Activated CD4-positive, alpha-beta T cell treated with anti-CD3 and anti-CD28 coated beads, Interleukin-2, amount 10 ng/mL, durations not matched to agents 7 days and 5 days (primary cell): ENCODE measurements at regions not wholly inside any gene's neighbourhood (a gene's known extent, or its start where the extent isn't known, plus 50 kb on each side); places are given as distances from the start of the nearest gene placed in this dataset.

ENCODE experiments used
- CTCF ChIA-PET: fragments of 350-600 bp; sonication (Branson Sonifier 250); formaldehyde crosslinking; loops from one replicate; lab custom pipeline; 2021; ENCODE audit warnings: antibody characterized with exemption; lab: Charles Lee
- POLR2A ChIA-PET: fragments of 350-600 bp; sonication (Branson Sonifier 250); formaldehyde crosslinking; loops from one replicate; lab custom pipeline; 2021; ENCODE audit warnings: antibody characterized with exemption; lab: Charles Lee
- DNase-seq: peaks from one replicate; pipeline ENCODE4 v3.0.0-alpha.2; 2020
- H3K27ac Mint-ChIP-seq: one replicate; pipeline ENCODE4 v1.8.0; 2021; ENCODE audit warnings: mild to moderate bottlenecking, moderate library complexity, mixed read lengths
- H3K27me3 Mint-ChIP-seq: one replicate; pipeline ENCODE4 v1.8.0; 2021; ENCODE audit warnings: mixed read lengths
- H3K36me3 Mint-ChIP-seq: one replicate; pipeline ENCODE4 v1.8.0; 2021; ENCODE audit warnings: low read depth, mixed read lengths
- H3K4me1 Mint-ChIP-seq: one replicate; pipeline ENCODE4 v1.8.0; 2021; ENCODE audit warnings: mixed read lengths
- H3K4me3 Mint-ChIP-seq: one replicate; pipeline ENCODE4 v1.8.0; 2021; ENCODE audit warnings: mild to moderate bottlenecking, moderate library complexity, mixed read lengths
- H3K9me3 Mint-ChIP-seq: one replicate; pipeline ENCODE4 v1.8.0; 2021; ENCODE audit warnings: mixed read lengths

GRCh38 chr16:86209202-86209601 is 301.1 kb upstream of the FOXF1 start:
- Mint-ChIP-seq H3K27ac (no peak overlapping the region), H3K4me3 (no peak overlapping the region), H3K27me3 (no peaks in the 10 kb centered on the region), H3K4me1 (peaks cover 8% of the 10 kb centered on the region), H3K36me3 (no peaks in the 10 kb centered on the region), H3K9me3 (peaks cover 15% of the 10 kb centered on the region)
- CTCF ChIA-PET: no interaction called here
- POLR2A ChIA-PET: no interaction called here
- no peak for DNase-seq

DNA sequence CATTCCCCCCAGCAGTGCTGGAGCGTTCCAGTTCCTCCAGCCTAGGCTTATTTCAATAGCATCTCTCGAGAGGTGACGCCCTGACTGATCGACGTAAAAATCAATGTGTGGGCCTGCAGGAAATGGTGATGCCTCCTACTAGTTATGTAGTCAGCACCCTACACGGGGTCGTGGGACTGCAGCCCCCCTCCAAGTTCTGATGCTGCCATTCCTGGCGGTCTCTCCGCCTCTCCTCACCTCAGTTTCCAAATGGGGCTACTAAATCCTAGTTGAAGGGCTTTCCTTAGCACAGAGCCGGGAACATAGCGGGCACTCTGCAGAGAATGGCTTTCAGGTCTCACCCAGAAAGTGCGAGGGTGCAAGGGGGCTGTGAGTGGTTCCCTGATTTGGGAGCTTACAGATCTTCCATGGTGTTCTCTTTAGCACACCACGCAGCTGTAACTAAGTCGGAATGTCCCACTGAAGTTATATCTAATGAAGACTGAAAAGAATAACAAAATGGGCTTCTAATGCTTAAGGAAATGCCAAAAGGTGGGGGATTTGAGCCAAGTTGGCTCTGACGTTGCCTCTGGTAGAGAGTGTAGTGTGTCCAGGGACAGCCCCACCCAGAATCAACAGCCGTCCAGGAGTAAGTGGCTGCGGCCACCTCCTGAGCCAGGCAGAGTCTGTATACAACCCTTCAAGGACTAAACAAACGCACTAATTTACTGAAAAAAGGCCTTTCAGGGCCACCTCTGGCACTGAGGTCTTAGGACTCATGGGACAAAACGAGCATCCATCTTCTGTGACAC is 299.7 kb upstream of the FOXF1 start:
- POLR2A ChIA-PET: no interaction called here
- Mint-ChIP-seq H3K27me3 (no peaks in the 10 kb centered on the region), H3K4me1 (peaks cover 8% of the 10 kb centered on the region), H3K27ac (no peak overlapping the region), H3K36me3 (no peaks in the 10 kb centered on the region), H3K4me3 (no peak overlapping the region), H3K9me3 (peaks cover 15% of the 10 kb centered on the region)
- DNase-seq: no peak
- CTCF ChIA-PET: no interaction called here

DNA sequence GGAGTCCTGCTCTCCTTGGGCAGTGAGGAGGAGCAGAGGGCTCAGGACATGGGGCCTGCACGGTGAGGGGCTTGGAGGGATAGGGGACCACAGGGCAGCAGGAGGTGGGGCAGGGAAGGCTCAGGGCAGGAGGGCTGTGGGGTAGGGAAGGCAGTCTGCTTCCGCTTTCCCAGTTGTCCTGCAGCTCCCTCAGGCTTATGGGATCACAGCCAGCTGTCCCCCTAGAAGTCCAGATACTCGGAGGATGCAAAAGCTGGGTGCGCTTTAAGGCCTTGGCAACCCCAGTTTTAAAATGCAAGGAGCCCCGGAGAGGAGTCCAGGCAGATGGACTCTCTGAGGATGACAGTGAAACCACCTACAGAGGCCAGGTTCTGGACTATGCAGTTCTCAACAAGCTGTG is 299.1 kb upstream of the FOXF1 start:
- Mint-ChIP-seq H3K4me3 (no peak overlapping the region), H3K4me1 (peaks cover 8% of the 10 kb centered on the region), H3K27ac (no peak overlapping the region), H3K36me3 (no peaks in the 10 kb centered on the region), H3K9me3 (peaks cover 15% of the 10 kb centered on the region), H3K27me3 (no peaks in the 10 kb centered on the region)
- CTCF ChIA-PET: no interaction called here
- POLR2A ChIA-PET: no interaction called here
- no peak for DNase-seq

GRCh38 chr16:86211800-86212199 is 298.5 kb upstream of the FOXF1 start:
- peaks cover 8% of the 10 kb centered on the region for H3K4me1 Mint-ChIP-seq
- H3K36me3 Mint-ChIP-seq: no peaks in the 10 kb centered on the region
- ChIA-PET POLR2A (no interaction called here), CTCF (no interaction called here)
- H3K27me3 Mint-ChIP-seq: no peaks in the 10 kb centered on the region
- peaks cover 15% of the 10 kb centered on the region for H3K9me3 Mint-ChIP-seq
- H3K4me3 Mint-ChIP-seq: no peak overlapping the region
- no peak for DNase-seq
- no peak overlapping the region for H3K27ac Mint-ChIP-seq

DNA sequence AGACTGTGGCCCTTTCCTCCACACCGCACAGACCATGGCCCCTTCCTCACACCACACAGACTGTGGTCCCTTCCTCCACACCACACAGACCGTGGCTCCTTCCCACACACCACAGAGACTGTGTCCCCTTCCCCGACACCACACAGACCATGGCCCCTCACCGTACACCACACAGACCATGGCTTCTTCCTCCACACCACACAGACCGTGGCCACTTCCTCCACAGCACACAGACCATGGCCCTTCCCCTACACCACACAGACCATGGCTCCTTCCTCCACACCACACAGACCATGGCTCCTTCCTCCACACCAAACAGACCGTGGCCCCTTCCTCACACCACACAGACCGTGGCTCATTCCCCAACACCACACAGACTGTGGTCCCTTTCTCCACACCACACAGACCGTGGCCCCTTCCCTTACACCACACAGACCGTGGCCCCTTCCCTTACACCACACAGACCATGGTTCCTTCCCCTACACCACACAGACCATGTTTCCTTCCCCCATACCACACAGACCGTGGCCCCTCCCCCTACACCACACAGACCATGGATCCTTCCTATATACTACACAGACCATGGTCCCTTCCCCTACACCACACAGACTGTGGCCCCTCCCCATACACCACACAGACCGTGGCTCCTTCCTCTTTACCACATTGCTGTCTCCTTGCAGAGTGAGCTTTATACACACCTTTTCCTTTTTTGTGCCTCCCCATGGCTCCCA is 297.5 kb upstream of the FOXF1 start:
- no peak overlapping the region for H3K4me3 Mint-ChIP-seq
- peaks cover 8% of the 10 kb centered on the region for H3K4me1 Mint-ChIP-seq
- no peaks in the 10 kb centered on the region for H3K36me3 Mint-ChIP-seq
- no peaks in the 10 kb centered on the region for H3K27me3 Mint-ChIP-seq
- ChIA-PET CTCF (no interaction called here), POLR2A (no interaction called here)
- peaks cover 15% of the 10 kb centered on the region for H3K9me3 Mint-ChIP-seq
- no peak overlapping the region for H3K27ac Mint-ChIP-seq
- DNase-seq: no peak

- ChIA-PET POLR2A (no interaction called here), CTCF (interaction anchor here (1.2 kb wide), 1 partner anchor 19 kb away, joined by 3 read pairs; no protein-coding TSS in a partner anchor)
- Mint-ChIP-seq H3K36me3 (no peaks in the 10 kb centered on the region), H3K9me3 (peaks cover 15% of the 10 kb centered on the region), H3K4me1 (peaks cover 8% of the 10 kb centered on the region), H3K4me3 (no peak overlapping the region), H3K27ac (no peak overlapping the region), H3K27me3 (no peaks in the 10 kb centered on the region)
- DNase-seq: no peak
These were observed 296.7 kb upstream of the FOXF1 start for GRCh38 chr16:86213437-86214205.

DNA sequence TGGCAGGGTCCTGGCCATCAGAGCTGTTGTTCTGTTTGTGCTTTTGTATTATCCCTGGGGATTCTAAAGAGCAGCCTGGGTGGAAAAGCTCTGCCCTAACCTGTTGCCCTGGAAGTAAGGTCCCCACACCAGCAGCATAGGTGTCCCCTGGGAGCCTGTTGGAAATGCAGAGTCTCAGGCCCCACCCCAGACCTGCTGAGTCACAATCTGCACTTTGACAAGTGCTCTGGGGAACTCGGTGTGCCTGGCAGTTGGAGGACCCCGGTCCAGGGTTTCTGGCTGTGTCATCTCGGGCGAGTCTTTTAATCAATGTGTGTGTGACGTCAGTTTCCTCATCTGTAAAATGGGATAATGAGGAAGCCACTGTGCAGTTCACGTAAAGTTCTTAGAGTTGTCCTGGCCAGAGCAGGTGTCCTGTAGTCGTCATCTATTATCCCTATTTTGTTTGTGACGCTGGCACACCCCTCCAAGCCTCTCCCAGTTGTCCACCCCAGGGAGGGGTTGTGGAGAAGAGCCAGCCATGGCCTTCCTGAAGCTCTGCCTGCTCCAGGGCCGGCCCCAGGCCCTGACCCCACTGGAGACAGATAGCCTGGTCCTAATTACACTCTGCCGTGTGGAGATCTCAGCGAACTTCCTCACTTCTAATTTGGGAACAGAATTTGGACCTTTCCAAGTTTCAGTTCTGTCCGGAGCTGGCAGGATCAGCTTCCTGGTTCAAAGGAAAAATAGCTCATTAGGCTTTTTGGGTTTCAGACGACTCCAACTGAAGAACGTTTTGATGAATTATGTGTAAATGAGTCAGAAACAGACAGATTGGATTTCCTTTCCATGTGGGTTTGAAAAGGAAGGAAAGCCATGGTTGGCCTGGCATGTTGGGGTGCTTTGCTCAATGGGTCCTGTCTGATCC is 295.7 kb upstream of the FOXF1 start:
- ChIA-PET POLR2A (no interaction called here), CTCF (interaction anchor here (1.2 kb wide), 1 partner anchor 18 kb away, joined by 3 read pairs; no protein-coding TSS in a partner anchor)
- H3K27me3 Mint-ChIP-seq: no peaks in the 10 kb centered on the region
- DNase-seq: no peak
- H3K36me3 Mint-ChIP-seq: no peaks in the 10 kb centered on the region
- no peak overlapping the region for H3K27ac Mint-ChIP-seq
- peaks cover 15% of the 10 kb centered on the region for H3K9me3 Mint-ChIP-seq
- peaks cover 8% of the 10 kb centered on the region for H3K4me1 Mint-ChIP-seq
- no peak overlapping the region for H3K4me3 Mint-ChIP-seq

DNA sequence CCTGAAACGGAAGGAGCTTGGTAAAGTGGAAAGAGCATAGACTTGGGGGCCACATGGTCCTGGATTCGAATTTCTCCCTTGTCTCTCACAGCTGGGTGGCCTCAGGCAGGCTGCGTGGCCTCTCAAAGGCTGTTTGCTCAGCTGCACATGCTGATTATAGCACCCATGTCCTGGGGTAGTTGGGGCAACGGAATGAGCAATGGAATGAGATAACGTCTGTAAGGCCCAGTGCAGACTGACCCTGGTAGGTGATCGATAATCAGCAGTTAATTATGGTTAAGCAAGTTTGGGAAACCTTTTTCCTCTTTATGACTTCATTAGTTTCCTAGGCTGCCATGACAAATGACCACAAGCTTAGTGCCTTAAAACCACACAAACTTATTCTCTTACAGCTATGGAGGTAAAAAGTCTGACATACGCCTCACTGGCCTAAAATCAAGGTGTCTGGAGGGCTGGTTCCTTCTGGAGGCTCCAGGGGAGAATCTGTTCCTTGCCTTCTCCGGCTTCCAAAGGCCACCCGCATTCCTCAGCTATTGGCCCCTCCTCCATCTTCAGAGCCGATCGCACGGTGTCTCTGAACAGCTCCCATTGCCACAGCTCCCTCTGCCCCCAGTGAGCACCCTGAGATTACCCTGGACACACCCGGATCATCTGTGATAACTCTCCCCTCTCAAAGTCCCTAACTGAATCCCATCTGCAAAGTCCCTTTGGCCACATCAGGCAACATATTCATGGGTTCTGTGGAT is 294.9 kb upstream of the FOXF1 start:
- CTCF ChIA-PET: no interaction called here
- POLR2A ChIA-PET: no interaction called here
- Mint-ChIP-seq H3K9me3 (peaks cover 15% of the 10 kb centered on the region), H3K36me3 (no peaks in the 10 kb centered on the region), H3K4me3 (no peak overlapping the region), H3K27ac (no peak overlapping the region), H3K27me3 (no peaks in the 10 kb centered on the region), H3K4me1 (peaks cover 8% of the 10 kb centered on the region)
- no peak for DNase-seq

- peaks cover 15% of the 10 kb centered on the region for H3K9me3 Mint-ChIP-seq
- ChIA-PET POLR2A (no interaction called here), CTCF (no interaction called here)
- H3K27ac Mint-ChIP-seq: no peak overlapping the region
- no peak for DNase-seq
- peaks cover 8% of the 10 kb centered on the region for H3K4me1 Mint-ChIP-seq
- H3K27me3 Mint-ChIP-seq: no peaks in the 10 kb centered on the region
- H3K4me3 Mint-ChIP-seq: no peak overlapping the region
- no peaks in the 10 kb centered on the region for H3K36me3 Mint-ChIP-seq
These were observed 294.2 kb upstream of the FOXF1 start for GRCh38 chr16:86215979-86216585.

GRCh38 chr16:86216591-86216990 is 293.7 kb upstream of the FOXF1 start:
- no peak for DNase-seq
- no peak overlapping the region for H3K27ac Mint-ChIP-seq
- CTCF ChIA-PET: no interaction called here
- peaks cover 8% of the 10 kb centered on the region for H3K4me1 Mint-ChIP-seq
- peaks cover 15% of the 10 kb centered on the region for H3K9me3 Mint-ChIP-seq
- POLR2A ChIA-PET: no interaction called here
- H3K27me3 Mint-ChIP-seq: peaks cover 4% of the 10 kb centered on the region
- H3K36me3 Mint-ChIP-seq: no peaks in the 10 kb centered on the region
- H3K4me3 Mint-ChIP-seq: no peak overlapping the region

DNA sequence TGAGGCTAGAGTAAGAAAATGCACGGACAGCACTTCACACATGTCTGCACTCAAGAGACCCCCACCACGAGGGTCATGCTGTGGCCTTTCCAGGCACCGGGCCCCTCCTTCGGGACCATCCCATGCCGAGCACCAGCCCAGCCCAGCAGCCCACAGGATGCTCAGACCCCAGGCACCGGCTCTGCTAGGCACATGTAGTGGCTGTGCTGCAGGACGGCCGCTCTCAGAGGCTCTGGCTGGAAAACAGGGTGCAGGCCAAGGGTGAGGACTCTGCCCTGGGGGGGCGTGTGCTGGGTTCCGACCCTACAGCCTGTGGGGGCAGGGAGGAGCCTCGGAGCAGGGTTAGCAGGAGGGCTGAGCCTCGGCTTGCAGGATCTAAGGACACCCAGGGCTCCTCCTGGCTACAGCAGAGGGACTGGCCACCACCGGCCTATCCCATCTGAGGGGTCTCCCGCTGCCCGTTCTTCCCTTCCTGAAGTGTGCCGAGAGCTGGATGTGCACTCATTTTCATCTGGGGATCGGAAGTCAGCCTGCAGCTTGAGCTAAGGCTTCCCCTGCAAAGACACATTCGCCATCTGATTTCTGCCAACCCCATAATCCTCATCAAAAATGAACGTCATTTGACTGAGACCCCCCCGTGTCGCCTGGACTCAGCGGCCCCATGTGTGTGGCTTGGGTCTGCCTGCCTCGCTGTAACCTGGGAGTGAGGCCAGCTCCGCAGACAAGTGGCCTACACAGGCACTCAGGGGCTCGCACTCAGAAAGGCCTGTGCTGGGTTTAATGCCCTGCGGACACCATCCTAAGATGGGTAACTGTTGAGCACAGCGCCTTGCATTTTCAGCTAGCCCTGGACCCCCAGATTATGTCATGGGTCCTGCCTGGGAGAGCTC is 293.1 kb upstream of the FOXF1 start:
- Mint-ChIP-seq H3K27me3 (peaks cover 8% of the 10 kb centered on the region), H3K27ac (no peak overlapping the region), H3K36me3 (no peaks in the 10 kb centered on the region), H3K4me3 (no peak overlapping the region), H3K9me3 (peaks cover 11% of the 10 kb centered on the region), H3K4me1 (peaks cover 5% of the 10 kb centered on the region)
- ChIA-PET POLR2A (no interaction called here), CTCF (interaction anchor here (0.5 kb wide), 1 partner anchor 306 kb away, joined by 3 read pairs; no protein-coding TSS in a partner anchor)
- DNase-seq: no peak
